ENCODE measurements at regions not wholly inside any gene's neighbourhood (a gene's known extent, or its start where the extent isn't known, plus 50 kb on each side); places are given as distances from the start of the nearest gene placed in this dataset.

GRCh38 chr9:99391937-99392594 is 170.0 kb downstream of the SEC61B start:
- CTCF ChIA-PET = no interaction called here

GRCh38 chr9:99392986-99393385 is 170.9 kb downstream of the SEC61B start:
- no peak for DNase-seq (ENCODE audit: low spot score)
- no peak for ATAC-seq
- Mint-ChIP-seq H3K4me1 (no peaks in the 10 kb centered on the region), H3K9me3 (peaks cover 20% of the 10 kb centered on the region), H3K36me3 (no peaks in the 10 kb centered on the region), H3K27me3 (ENCODE audit: low read depth) (no peaks in the 10 kb centered on the region), H3K27ac (no peak overlapping the region), H3K4me3 (no peak overlapping the region)
- POLR2A ChIA-PET = no interaction called here
- TF ChIP-seq CDX4 (CRISPR knock-in tag; IDR thresholded peaks at IDR 0.05; ENCODE audit: borderline replicate concordance) (no peak), CBFB (CRISPR knock-in tag; IDR thresholded peaks at IDR 0.05; ENCODE audit: low read depth) (no peak), ZNF281 (CRISPR knock-in tag; IDR thresholded peaks at IDR 0.05) (no peak), CTCF (IDR thresholded peaks at IDR 0.05) (no peak), ZNF671 (CRISPR knock-in tag; IDR thresholded peaks at IDR 0.05) (no peak), TCF7 (CRISPR knock-in tag; IDR thresholded peaks at IDR 0.05; ENCODE audit: low read depth) (no peak), ZSCAN18 (CRISPR knock-in tag; IDR thresholded peaks at IDR 0.05) (no peak), E2F5 (CRISPR knock-in tag; IDR thresholded peaks at IDR 0.05) (no peak), NFE2L1 (CRISPR knock-in tag; IDR thresholded peaks at IDR 0.05) (no peak), ZNF423 (CRISPR knock-in tag; IDR thresholded peaks at IDR 0.05) (no peak), ZBTB43 (CRISPR knock-in tag; IDR thresholded peaks at IDR 0.05) (no peak), ELF4 (CRISPR knock-in tag; IDR thresholded peaks at IDR 0.05; ENCODE audit: low read depth) (no peak), ZNF532 (CRISPR knock-in tag; IDR thresholded peaks at IDR 0.05; ENCODE audit: borderline replicate concordance) (no peak), KAT7 (CRISPR knock-in tag; IDR thresholded peaks at IDR 0.05; ENCODE audit: borderline replicate concordance) (no peak)
- CTCF ChIA-PET = no interaction called here

More at GRCh38 chr9:99391937-99392594, 170.0 kb downstream of the SEC61B start:
- TF ChIP-seq ZNF396 (CRISPR knock-in tag; IDR thresholded peaks at IDR 0.05; ENCODE audit: borderline replicate concordance) = no peak
- no peak for TF ChIP-seq GTF2I (CRISPR knock-in tag; conservative IDR thresholded peaks at IDR 0.05)
- TF ChIP-seq TEAD4 (CRISPR knock-in tag; IDR thresholded peaks at IDR 0.05) = no peak
- no peak for TF ChIP-seq ZBTB21 (CRISPR knock-in tag; IDR thresholded peaks at IDR 0.05; ENCODE audit: borderline replicate concordance)
- Mint-ChIP-seq H3K4me3 (no peak overlapping the region), H3K36me3 (no peaks in the 10 kb centered on the region), H3K4me1 (no peaks in the 10 kb centered on the region), H3K27me3 (ENCODE audit: low read depth) (no peaks in the 10 kb centered on the region), H3K9me3 (peaks cover 16% of the 10 kb centered on the region), H3K27ac (no peak overlapping the region)
- no peak for ATAC-seq
- POLR2A ChIA-PET = no interaction called here
- no peak for DNase-seq (ENCODE audit: low spot score)

Data from WTC11 (cell line).